H9 (cell line): ENCODE measurements at regions not wholly inside any gene's neighbourhood (a gene's known extent, or its start where the extent isn't known, plus 50 kb on each side); places are given as distances from the start of the nearest gene placed in this dataset.

Experiments used
- DNase-seq: peaks from one replicate; pipeline ENCODE4 v3.0.0-alpha.2; 2017
- H2AFZ ChIP-seq: one replicate; pipeline ENCODE4 v1.6.1; 2013; ENCODE audit warnings: mild to moderate bottlenecking, low read length, control low read depth, moderate library complexity
- H2AK5ac ChIP-seq: 2 replicates; pipeline ENCODE4 v1.6.1; 2013; ENCODE audit warnings: low read length, control low read depth, mixed read lengths; ENCODE audit not compliant: insufficient read length
- H2BK120ac ChIP-seq: one replicate; pipeline ENCODE4 v1.6.1; 2013; ENCODE audit warnings: low read depth, mild to moderate bottlenecking, low read length, control low read depth, inconsistent platforms; ENCODE audit not compliant: poor library complexity, severe bottlenecking
- H2BK12ac ChIP-seq: 2 replicates; pipeline ENCODE4 v1.6.1; 2013; ENCODE audit warnings: low read length, control low read depth, mixed read lengths, low read depth; ENCODE audit not compliant: insufficient read length
- H2BK15ac ChIP-seq: 2 replicates; pipeline ENCODE4 v1.6.1; 2013; ENCODE audit warnings: low read depth, low read length, control low read depth
- H2BK20ac ChIP-seq: one replicate; pipeline ENCODE4 v1.6.1; 2013; ENCODE audit warnings: low read depth, mild to moderate bottlenecking, low read length, control low read depth, inconsistent platforms; ENCODE audit not compliant: poor library complexity, severe bottlenecking
- H2BK5ac ChIP-seq: 2 replicates; pipeline ENCODE4 v1.6.1; 2013; ENCODE audit warnings: low read length, control low read depth, mixed read lengths; ENCODE audit not compliant: insufficient read length
- H3K14ac ChIP-seq: 2 replicates; pipeline ENCODE4 v1.6.1; 2013; ENCODE audit warnings: low read length, control low read depth; ENCODE audit not compliant: insufficient read depth
- H3K18ac ChIP-seq: 2 replicates; pipeline ENCODE4 v1.6.1; 2013; ENCODE audit warnings: low read depth, mild to moderate bottlenecking, mixed read lengths, low read length, control low read depth; ENCODE audit not compliant: insufficient read length
- H3K23ac ChIP-seq: 2 replicates; pipeline ENCODE4 v1.6.1; 2013; ENCODE audit warnings: low read length, control low read depth, mixed read lengths, low read depth; ENCODE audit not compliant: insufficient read length
- H3K23me2 ChIP-seq: 2 replicates; pipeline ENCODE4 v1.6.1; 2013; ENCODE audit warnings: low read depth, mild to moderate bottlenecking, mixed read lengths, low read length, control low read depth; ENCODE audit not compliant: insufficient read length, poor library complexity, severe bottlenecking
- H3K27ac ChIP-seq: 2 replicates; pipeline ENCODE4 v1.5.1; 2013; ENCODE audit warnings: low read length, control low read depth, mixed read lengths, low read depth; ENCODE audit not compliant: insufficient read length
- H3K27me3 ChIP-seq: 2 replicates; pipeline ENCODE4 v1.6.1; 2013; ENCODE audit warnings: low read length, control low read depth, inconsistent platforms; ENCODE audit not compliant: insufficient read depth
- H3K4ac ChIP-seq: 2 replicates; pipeline ENCODE4 v1.6.1; 2013; ENCODE audit warnings: low read depth, mild to moderate bottlenecking, control low read depth, inconsistent platforms, low read length, moderate library complexity
- H3K4me1 ChIP-seq: 2 replicates; pipeline ENCODE4 v1.6.1; 2013; ENCODE audit warnings: low read length, control low read depth, inconsistent platforms; ENCODE audit not compliant: insufficient read depth
- H3K4me2 ChIP-seq: 2 replicates; pipeline ENCODE4 v1.6.1; 2013; ENCODE audit warnings: low read length, control low read depth, mixed read lengths; ENCODE audit not compliant: insufficient read length, insufficient read depth
- H3K56ac ChIP-seq: 2 replicates; pipeline ENCODE4 v1.6.1; 2013; ENCODE audit warnings: low read depth, mild to moderate bottlenecking, mixed read lengths, low read length, control low read depth; ENCODE audit not compliant: insufficient read length
- H3K79me1 ChIP-seq: 2 replicates; pipeline ENCODE4 v1.6.1; 2013; ENCODE audit warnings: low read depth, mild to moderate bottlenecking, moderate library complexity, low read length, control low read depth, inconsistent platforms; ENCODE audit not compliant: insufficient read depth, poor library complexity, severe bottlenecking
- H3K79me2 ChIP-seq: 2 replicates; pipeline ENCODE4 v1.6.1; 2013; ENCODE audit warnings: low read length, control low read depth, inconsistent platforms; ENCODE audit not compliant: insufficient read depth
- H3K9ac ChIP-seq: 2 replicates; pipeline ENCODE4 v1.6.1; 2013; ENCODE audit warnings: low read length, control low read depth, mixed read lengths; ENCODE audit not compliant: insufficient read length; ENCODE audit errors: extremely low read depth
- H3K9me3 ChIP-seq: one replicate; pipeline ENCODE4 v1.6.1; 2013; ENCODE audit warnings: low read depth, low read length, inconsistent platforms; ENCODE audit not compliant: control insufficient read depth
- H3T11ph ChIP-seq: one replicate; pipeline ENCODE4 v1.6.1; 2013; ENCODE audit warnings: mild to moderate bottlenecking, low read length, control low read depth, inconsistent platforms
- H4K20me1 ChIP-seq: one replicate; pipeline ENCODE4 v1.6.1; 2013; ENCODE audit not compliant: control insufficient read depth, insufficient read length, insufficient read depth
- H4K5ac ChIP-seq: 2 replicates; pipeline ENCODE4 v1.6.1; 2013; ENCODE audit warnings: low read depth, mild to moderate bottlenecking, mixed read lengths, low read length, control low read depth; ENCODE audit not compliant: insufficient read length
- H4K8ac ChIP-seq: replicated peaks from 2 replicates; pipeline ENCODE4 v1.6.1; 2013; ENCODE audit warnings: low read length, control low read depth, mixed read lengths, low read depth; ENCODE audit not compliant: insufficient read length
- H4K91ac ChIP-seq: 2 replicates; pipeline ENCODE4 v1.6.1; 2013; ENCODE audit warnings: low read depth, mild to moderate bottlenecking, moderate library complexity, mixed read lengths, low read length, control low read depth; ENCODE audit not compliant: insufficient read length
- H3K27ac Mint-ChIP-seq, 3 experiments: 2 replicates in 2 of 3; 3 replicates in 1 of 3; pipeline ENCODE4 v1.8.0; 2020 to 2021; ENCODE audit warnings: mixed read lengths in 3 of 3, mild to moderate bottlenecking in 1 of 3, moderate library complexity in 1 of 3
- H3K27me3 Mint-ChIP-seq: 2 replicates; pipeline ENCODE4 v1.8.0; 2021; ENCODE audit warnings: low read depth, mild to moderate bottlenecking, moderate library complexity, mixed read lengths
- H3K36me3 Mint-ChIP-seq, 3 experiments: 2 replicates in 2 of 3; 3 replicates in 1 of 3; pipeline ENCODE4 v1.8.0; 2020 to 2021; ENCODE audit warnings: low read depth in 3 of 3, mixed read lengths in 3 of 3; ENCODE audit not compliant: insufficient read depth in 1 of 3
- H3K4me1 Mint-ChIP-seq, 2 experiments: 2 replicates each; pipeline ENCODE4 v1.8.0; 2020; ENCODE audit warnings: mixed read lengths in 2 of 2
- H3K4me3 Mint-ChIP-seq, 2 experiments: 2 replicates in 1 of 2; 3 replicates in 1 of 2; pipeline ENCODE4 v1.8.0; 2020 to 2021; ENCODE audit warnings: mild to moderate bottlenecking in 2 of 2, mixed read lengths in 2 of 2, moderate library complexity in 1 of 2
- H3K9me3 Mint-ChIP-seq, 2 experiments: 2 replicates in 1 of 2; 3 replicates in 1 of 2; pipeline ENCODE4 v1.8.0; 2020; ENCODE audit warnings: mild to moderate bottlenecking in 2 of 2, mixed read lengths in 2 of 2, moderate library complexity in 1 of 2
- CTCF ChIP-seq: fragments of 200-600 bp; sonication (generic); conservative IDR thresholded peaks from 3 replicates; pipeline ENCODE4 v1.8.0; 2021; ENCODE audit warnings: antibody characterized with exemption, mild to moderate bottlenecking
- WGBS: extraction: QIAGEN DNeasy Blood & Tissue Kit; methylation state at CpG from one replicate; pipeline ENCODE4 v1.1.7; 2013; ENCODE audit warnings: missing lambda C conversion rate, low lambda C conversion rate, mixed read lengths; ENCODE audit not compliant: insufficient read length; ENCODE audit errors: extremely low coverage; 5-methylcytosine and 5-hydroxymethylcytosine counted together

- Histone ChIP-seq H3K4ac (no peak overlapping the region), H3K23ac (no peak overlapping the region), H2AK5ac (no peak overlapping the region), H3K18ac (no peak overlapping the region), H3K23me2 (no peaks in the 10 kb centered on the region), H3K79me2 (no peaks in the 10 kb centered on the region), H2BK20ac (no peak overlapping the region), H3T11ph (no peak overlapping the region), H4K20me1 (no peaks in the 10 kb centered on the region), H2BK12ac (no peak overlapping the region), H2BK15ac (no peak overlapping the region), H4K8ac (no peak overlapping the region), H3K4me1 (no peaks in the 10 kb centered on the region), H3K9me3 (no peaks in the 10 kb centered on the region), H2BK5ac (no peak overlapping the region), H3K14ac (no peak overlapping the region), H4K91ac (no peak overlapping the region), H3K27me3 (no peaks in the 10 kb centered on the region), H4K5ac (no peak overlapping the region), H2AFZ (no peak overlapping the region), H3K27ac (no peak overlapping the region), H2BK120ac (no peak overlapping the region), H3K9ac (no peak overlapping the region), H3K4me2 (no peak overlapping the region), H3K79me1 (no peaks in the 10 kb centered on the region), H3K56ac (no peak overlapping the region)
- Mint-ChIP-seq H3K27me3 (no peaks in the 10 kb centered on the region), H3K27ac (no peak overlapping the region), H3K9me3 (peaks cover 8 to 13% of the 10 kb centered on the region in 2 experiments), H3K4me1 (no peaks in the 10 kb centered on the region), H3K36me3 (peaks cover 0 to 9% (median 0%) of the 10 kb centered on the region in 3 experiments; a peak in 2 of 7 replicates), H3K4me3 (no peak overlapping the region)
- no CpG with 5 or more reads among the region's 5 CpGs for WGBS
- TF ChIP-seq CTCF = no peak
- DNase-seq = no peak
These were observed 74.1 kb upstream of the CLINT1 start for GRCh38 chr5:157933005-157933404.
